NCI-H345 treated with DMSO at 0.1 percent for 48 hours (cell line): ENCODE measurements at regions not wholly inside any gene's neighbourhood (a gene's known extent, or its start where the extent isn't known, plus 50 kb on each side); places are given as distances from the start of the nearest gene placed in this dataset.
"Not testable (repeated sequence)": the region's sequence is repeated elsewhere in the genome, so short reads cannot be mapped to it uniquely, and the experiment has no call there.

Experiments
- DNase-seq: peaks from one replicate; lab custom pipeline; 2025; ENCODE audit not compliant: unreplicated experiment; lab: John Stamatoyannopoulos, UW

GRCh38 chr3:150329408-150329807 lies 78.7 kb upstream of the TSC22D2 start:
- no peak for DNase-seq

- no peak for DNase-seq
Observed at GRCh38 chr3:150328654-150329040, 79.5 kb upstream of the TSC22D2 start.

GRCh38 chr3:150327678-150328653 lies 80.1 kb upstream of the TSC22D2 start:
- no peak for DNase-seq

GRCh38 chr3:150324788-150325187 lies 83.3 kb upstream of the TSC22D2 start:
- DNase-seq = no peak

GRCh38 chr3:150324245-150324644 lies 83.9 kb upstream of the TSC22D2 start:
- DNase-seq = no peak

GRCh38 chr3:150323770-150324169 lies 84.3 kb upstream of the TSC22D2 start:
- no peak for DNase-seq

- DNase-seq = not testable (repeated sequence)
Observed at GRCh38 chr3:150323091-150323490, 85.0 kb upstream of the TSC22D2 start.

- not testable (repeated sequence) for DNase-seq
Observed at GRCh38 chr3:150320971-150321370, 87.1 kb upstream of the TSC22D2 start.

GRCh38 chr3:150319900-150320299 lies 88.2 kb upstream of the TSC22D2 start:
- DNase-seq = no peak

GRCh38 chr3:150317469-150317868 lies 90.6 kb upstream of the TSC22D2 start:
- DNase-seq = no peak

GRCh38 chr3:150315721-150316120 lies 92.4 kb upstream of the TSC22D2 start:
- DNase-seq = no peak

GRCh38 chr3:150314248-150315004 lies 93.7 kb upstream of the TSC22D2 start:
- DNase-seq = no peak

GRCh38 chr3:150312018-150312657 lies 96.0 kb upstream of the TSC22D2 start:
- no peak for DNase-seq

GRCh38 chr3:150311156-150311555 lies 96.9 kb upstream of the TSC22D2 start:
- no peak for DNase-seq

- no peak for DNase-seq
Observed at GRCh38 chr3:150309557-150309956, 98.5 kb upstream of the TSC22D2 start.

GRCh38 chr3:150309257-150309542 lies 98.9 kb upstream of the TSC22D2 start:
- DNase-seq = no peak

- DNase-seq = no peak
Observed at GRCh38 chr3:150308481-150309256, 99.4 kb upstream of the TSC22D2 start.

GRCh38 chr3:150308037-150308319 lies 100.1 kb upstream of the TSC22D2 start:
- no peak for DNase-seq

GRCh38 chr3:150307311-150308036 lies 100.6 kb upstream of the TSC22D2 start:
- DNase-seq = no peak

- DNase-seq = no peak
Observed at GRCh38 chr3:150306906-150307305, 101.2 kb upstream of the TSC22D2 start.

GRCh38 chr3:150306083-150306482 lies 102.0 kb upstream of the TSC22D2 start:
- no peak for DNase-seq
